ENCODE measurements at regions not wholly inside any gene's neighbourhood (a gene's known extent, or its start where the extent isn't known, plus 50 kb on each side); places are given as distances from the start of the nearest gene placed in this dataset.
A peak's percentile ranks its signal among the peaks of the same experiment; 100 is the strongest.

DNA sequence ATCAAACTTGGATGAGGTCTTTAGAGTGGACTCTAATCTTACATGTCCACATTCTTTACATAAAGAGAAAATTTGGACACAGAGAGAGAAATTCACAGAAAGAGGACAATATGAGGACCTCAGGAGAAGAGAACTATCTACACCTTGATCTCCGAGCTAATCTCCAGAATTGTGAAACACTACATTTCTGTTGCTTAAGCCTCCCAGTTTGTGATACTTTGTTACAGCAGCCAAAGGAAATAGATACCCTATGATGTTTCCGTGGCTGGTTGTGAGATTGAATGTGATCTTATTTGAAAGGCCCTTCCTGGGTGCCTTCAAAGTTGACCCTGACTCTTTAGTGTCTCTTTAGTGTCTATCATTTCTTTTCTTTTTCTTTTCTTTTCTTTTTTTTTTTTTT, 326.1 kb upstream of the CLNK start:
- TF ChIP-seq, protein P1, sequence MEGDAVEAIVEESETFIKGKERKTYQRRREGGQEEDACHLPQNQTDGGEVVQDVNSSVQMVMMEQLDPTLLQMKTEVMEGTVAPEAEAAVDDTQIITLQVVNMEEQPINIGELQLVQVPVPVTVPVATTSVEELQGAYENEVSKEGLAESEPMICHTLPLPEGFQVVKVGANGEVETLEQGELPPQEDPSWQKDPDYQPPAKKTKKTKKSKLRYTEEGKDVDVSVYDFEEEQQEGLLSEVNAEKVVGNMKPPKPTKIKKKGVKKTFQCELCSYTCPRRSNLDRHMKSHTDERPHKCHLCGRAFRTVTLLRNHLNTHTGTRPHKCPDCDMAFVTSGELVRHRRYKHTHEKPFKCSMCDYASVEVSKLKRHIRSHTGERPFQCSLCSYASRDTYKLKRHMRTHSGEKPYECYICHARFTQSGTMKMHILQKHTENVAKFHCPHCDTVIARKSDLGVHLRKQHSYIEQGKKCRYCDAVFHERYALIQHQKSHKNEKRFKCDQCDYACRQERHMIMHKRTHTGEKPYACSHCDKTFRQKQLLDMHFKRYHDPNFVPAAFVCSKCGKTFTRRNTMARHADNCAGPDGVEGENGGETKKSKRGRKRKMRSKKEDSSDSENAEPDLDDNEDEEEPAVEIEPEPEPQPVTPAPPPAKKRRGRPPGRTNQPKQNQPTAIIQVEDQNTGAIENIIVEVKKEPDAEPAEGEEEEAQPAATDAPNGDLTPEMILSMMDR (IDR thresholded peaks at IDR 0.05; ENCODE audit: insufficient read depth, low read depth, low read length, missing control alignments), result no peak
- no peak for DNase-seq (ENCODE audit: low read depth)
- no peak overlapping the region for H3K4me3 ChIP-seq (ENCODE audit: low read length)

DNA sequence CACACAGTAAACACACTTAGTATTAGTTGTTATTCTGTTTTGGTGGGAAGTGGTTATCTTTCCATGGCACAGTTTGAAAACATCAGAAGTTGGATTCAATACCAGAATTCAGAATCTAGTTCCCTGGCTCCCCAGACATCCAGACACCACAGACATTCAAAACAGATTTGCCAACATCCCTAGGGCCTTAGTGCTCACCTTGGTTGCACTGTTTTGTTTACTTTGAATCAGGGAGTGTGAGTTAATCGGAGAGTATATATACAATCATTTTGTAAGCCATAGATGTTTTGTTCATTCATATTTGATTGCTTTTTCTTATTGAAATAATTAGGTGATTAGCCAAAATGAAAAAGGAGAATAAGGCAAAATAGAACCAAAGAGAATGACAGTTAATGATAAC, 324.7 kb upstream of the CLNK start:
- TF ChIP-seq, protein P1 (IDR thresholded peaks at IDR 0.05; ENCODE audit: insufficient read depth, low read depth, low read length, missing control alignments), result no peak
- no peak overlapping the region for H3K4me3 ChIP-seq (ENCODE audit: low read length)
- peak; percentile 52 for DNase-seq (ENCODE audit: low read depth)

DNA sequence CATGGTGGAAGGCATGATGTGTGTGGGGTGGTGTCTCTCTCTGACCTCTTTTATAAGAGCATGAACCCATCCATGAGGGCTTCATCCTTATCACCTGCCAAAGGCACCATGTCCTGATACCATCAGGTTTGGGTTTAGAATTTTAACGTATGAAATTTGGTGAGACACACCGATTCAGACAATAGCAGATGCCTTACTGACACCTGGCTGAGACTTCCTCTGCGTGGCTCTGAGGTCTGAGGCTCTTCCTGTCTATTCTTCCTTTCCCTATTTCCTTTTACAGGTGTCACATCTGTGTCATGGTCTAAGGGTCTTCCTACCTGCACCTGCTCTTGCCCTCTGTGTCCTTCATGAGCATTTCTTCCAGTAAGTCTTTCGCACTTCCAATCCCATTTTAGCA, 320.7 kb upstream of the CLNK start:
- no peak for DNase-seq (ENCODE audit: low read depth)
- no peak overlapping the region for H3K4me3 ChIP-seq (ENCODE audit: low read length)
- TF ChIP-seq, protein P1 (IDR thresholded peaks at IDR 0.05; ENCODE audit: insufficient read depth, low read depth, low read length, missing control alignments), result no peak

DNA sequence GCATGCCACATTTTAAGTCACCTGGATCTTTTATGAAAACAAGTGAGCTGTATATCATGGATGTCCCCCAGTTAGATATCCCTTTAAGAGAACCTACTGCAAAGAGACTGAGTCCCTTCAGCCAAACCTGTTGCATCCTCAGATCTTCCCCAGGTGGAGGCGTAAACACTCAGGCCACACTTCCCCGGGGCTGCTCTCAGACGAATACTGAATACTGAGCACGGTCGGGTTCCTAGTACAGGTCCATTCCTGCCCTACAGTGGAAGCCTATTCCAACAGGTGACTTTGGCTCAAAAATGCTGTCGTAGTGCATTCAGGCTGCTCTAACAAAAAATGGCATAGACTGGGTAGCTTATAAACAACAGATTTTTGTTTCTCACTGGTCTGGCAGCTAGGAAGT, 320.2 kb upstream of the CLNK start:
- TF ChIP-seq, protein P1 (IDR thresholded peaks at IDR 0.05; ENCODE audit: insufficient read depth, low read depth, low read length, missing control alignments), result no peak
- no peak for DNase-seq (ENCODE audit: low read depth)
- H3K4me3 ChIP-seq (ENCODE audit: low read length), result no peak overlapping the region

DNA sequence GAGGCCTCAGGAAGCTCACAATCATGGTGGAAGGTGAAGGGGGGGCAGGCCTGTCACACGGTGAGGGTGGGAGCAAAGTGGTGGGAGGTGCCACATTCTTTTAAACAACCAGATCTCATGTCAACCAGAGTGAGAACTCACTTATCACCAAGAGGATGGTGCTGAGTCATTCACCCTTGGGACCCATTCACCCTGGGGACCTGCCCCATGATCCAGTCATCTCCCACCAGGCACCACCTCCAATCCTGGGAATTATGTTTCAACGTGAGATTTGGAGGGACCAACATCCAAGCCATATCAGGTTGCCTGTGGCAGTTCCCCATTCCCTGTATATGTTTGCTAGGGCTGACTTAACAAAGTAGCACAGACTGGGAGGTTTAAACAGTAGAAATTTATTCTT, 318.4 kb upstream of the CLNK start:
- DNase-seq (ENCODE audit: low read depth), result no peak
- H3K4me3 ChIP-seq (ENCODE audit: low read length), result no peak overlapping the region
- TF ChIP-seq, protein P1 (IDR thresholded peaks at IDR 0.05; ENCODE audit: insufficient read depth, low read depth, low read length, missing control alignments), result no peak

DNA sequence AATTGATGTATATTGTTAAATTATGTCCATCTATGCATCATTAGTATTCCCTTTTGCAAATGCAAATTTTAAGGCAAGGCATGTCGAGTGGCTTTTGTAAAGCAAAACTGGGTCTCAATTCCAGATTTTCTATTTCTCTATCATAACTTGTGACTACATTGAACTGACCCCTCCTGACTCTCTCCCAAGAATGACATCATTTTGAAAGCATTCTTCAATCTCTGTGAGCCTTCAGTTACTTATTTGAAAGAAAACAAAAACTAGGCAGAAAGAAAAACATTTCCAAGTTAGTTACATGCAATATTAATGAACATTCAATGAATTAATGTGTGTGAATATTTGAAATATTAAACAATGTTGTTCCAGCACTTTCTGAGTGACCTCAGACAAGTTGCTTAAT, 314.3 kb upstream of the CLNK start:
- peak; percentile 23 for DNase-seq (ENCODE audit: low read depth)
- H3K4me3 ChIP-seq (ENCODE audit: low read length), result no peak overlapping the region
- TF ChIP-seq, protein P1 (IDR thresholded peaks at IDR 0.05; ENCODE audit: insufficient read depth, low read depth, low read length, missing control alignments), result no peak

DNA sequence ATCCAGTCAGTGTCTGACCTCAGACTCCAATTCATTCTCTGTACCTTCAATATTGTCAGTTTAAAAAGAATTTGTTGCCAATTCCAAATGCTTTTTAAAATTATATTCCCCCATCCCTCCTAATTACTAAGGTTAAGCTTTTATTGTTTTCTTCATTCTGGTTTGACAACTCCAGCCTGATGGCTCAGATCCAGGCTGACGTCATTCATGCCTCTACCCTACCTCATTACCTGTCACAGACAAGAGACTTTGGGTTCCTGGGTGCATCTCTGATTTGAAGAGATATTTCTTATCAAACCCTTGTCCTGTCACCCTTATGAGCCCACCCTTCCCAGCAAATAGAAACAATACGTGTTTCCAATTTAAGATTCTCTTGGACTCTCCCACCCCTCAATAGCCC, 300.2 kb upstream of the CLNK start:
- peak; percentile 80 for DNase-seq (ENCODE audit: low read depth)
- TF ChIP-seq, protein P1 (IDR thresholded peaks at IDR 0.05; ENCODE audit: insufficient read depth, low read depth, low read length, missing control alignments), result no peak
- no peak overlapping the region for H3K4me3 ChIP-seq (ENCODE audit: low read length)
